Fibroblast of pulmonary artery (primary cell): ENCODE measurements at regions not wholly inside any gene's neighbourhood (a gene's known extent, or its start where the extent isn't known, plus 50 kb on each side); places are given as distances from the start of the nearest gene placed in this dataset.

Source experiments
- DNase-seq: peaks from one replicate; pipeline ENCODE4 v3.0.0-alpha.2; 2010; ENCODE audit warnings: low read depth
- H3K4me3 ChIP-seq: replicated peaks from 2 replicates; pipeline ENCODE4 v1.5.1; 2011; ENCODE audit warnings: low read depth, mild to moderate bottlenecking, control low read depth, low read length, moderate library complexity
- TF ChIP-seq, protein P1 (sequence below): IDR thresholded peaks from 2 replicates; pipeline ENCODE4 v1.5.1; 2011; ENCODE audit warnings: mild to moderate bottlenecking, control low read depth, low read length, inconsistent platforms; ENCODE audit errors: missing control alignments

DNA sequence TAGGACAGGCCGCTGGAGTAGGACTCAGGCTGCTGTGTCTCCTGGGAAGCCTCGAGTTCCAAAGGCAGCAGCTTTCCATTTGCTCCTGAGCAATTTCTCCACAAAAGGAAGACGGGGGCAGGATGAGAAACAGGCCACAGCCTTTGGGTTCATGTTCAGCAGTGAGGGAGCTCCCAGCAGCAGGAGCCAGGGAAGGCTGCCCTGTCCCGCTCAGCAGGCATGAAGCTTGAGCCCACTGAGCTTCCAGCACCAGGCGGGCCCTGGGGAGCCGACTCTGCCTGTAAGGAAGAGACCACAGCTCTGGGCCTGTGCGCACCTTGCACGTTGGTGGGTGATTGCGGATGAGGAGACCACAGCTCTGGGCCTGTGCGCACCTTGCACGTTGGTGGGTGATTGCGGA, 527.2 kb downstream of the TCERG1L start:
- TF ChIP-seq, protein P1, sequence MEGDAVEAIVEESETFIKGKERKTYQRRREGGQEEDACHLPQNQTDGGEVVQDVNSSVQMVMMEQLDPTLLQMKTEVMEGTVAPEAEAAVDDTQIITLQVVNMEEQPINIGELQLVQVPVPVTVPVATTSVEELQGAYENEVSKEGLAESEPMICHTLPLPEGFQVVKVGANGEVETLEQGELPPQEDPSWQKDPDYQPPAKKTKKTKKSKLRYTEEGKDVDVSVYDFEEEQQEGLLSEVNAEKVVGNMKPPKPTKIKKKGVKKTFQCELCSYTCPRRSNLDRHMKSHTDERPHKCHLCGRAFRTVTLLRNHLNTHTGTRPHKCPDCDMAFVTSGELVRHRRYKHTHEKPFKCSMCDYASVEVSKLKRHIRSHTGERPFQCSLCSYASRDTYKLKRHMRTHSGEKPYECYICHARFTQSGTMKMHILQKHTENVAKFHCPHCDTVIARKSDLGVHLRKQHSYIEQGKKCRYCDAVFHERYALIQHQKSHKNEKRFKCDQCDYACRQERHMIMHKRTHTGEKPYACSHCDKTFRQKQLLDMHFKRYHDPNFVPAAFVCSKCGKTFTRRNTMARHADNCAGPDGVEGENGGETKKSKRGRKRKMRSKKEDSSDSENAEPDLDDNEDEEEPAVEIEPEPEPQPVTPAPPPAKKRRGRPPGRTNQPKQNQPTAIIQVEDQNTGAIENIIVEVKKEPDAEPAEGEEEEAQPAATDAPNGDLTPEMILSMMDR, result no peak
- no peak for DNase-seq

DNA sequence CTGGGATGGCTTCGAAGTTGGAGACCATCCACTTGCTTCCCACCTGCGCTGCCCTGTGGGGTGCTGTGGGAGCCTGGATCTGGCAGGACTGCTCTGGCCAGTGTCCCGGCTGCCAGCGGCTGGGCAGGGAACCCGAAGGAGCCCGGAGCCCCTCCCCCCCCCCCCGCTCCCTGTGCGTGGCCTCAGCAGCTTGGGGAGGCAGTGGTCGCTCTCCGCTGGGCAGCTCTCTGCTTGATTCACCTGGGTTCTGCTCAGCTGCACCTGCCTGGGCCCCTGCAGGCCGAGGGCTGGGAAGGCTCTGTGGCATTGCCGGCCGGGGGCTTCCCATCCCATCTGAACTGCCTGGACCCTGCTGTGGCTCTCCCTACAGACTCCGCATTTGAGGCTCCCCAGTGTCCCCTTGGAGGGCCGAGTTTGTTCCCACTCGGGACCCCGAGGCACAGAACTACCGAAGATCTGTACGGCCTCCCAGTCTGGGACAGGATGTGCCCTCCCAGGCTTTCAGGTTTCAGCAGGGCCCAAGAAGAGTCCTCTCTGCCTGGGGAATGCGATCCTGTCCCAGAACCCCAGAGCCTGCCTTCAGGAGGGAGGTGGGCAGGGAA, 525.1 kb downstream of the TCERG1L start:
- no peak overlapping the region for H3K4me3 ChIP-seq
- DNase-seq, result no peak
- TF ChIP-seq, protein P1, result no peak

More for the DNA sequence above, 527.2 kb downstream of the TCERG1L start:
- no peak overlapping the region for H3K4me3 ChIP-seq

GRCh38 chr10:130787243-130787642, 524.3 kb downstream of the TCERG1L start:
- TF ChIP-seq, protein P1, result no peak
- H3K4me3 ChIP-seq, result no peak overlapping the region
- DNase-seq, result no peak

- DNase-seq, result no peak
- no peak overlapping the region for H3K4me3 ChIP-seq
- TF ChIP-seq, protein P1, result no peak
These were observed 523.7 kb downstream of the TCERG1L start for GRCh38 chr10:130787821-130788220.

DNA sequence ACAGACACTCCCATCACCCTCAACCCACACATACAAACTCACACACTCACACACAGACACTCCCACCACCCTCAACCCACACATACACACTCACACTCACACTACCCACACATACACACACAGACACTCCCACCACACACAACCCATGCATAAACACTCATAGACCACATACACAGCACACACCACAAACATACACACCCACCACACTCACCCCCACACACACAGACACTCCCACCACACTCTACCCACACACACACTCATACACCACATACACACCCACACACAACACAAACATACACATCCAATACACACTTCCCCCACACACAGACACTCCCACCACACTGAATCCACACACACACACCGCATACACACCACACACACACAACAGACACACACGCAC, 521.2 kb downstream of the TCERG1L start:
- TF ChIP-seq, protein P1, result no peak
- DNase-seq, result no peak
- no peak overlapping the region for H3K4me3 ChIP-seq

GRCh38 chr10:130792096-130792845, 519.2 kb downstream of the TCERG1L start:
- TF ChIP-seq, protein P1, result no peak
- no peak overlapping the region for H3K4me3 ChIP-seq
- DNase-seq, result no peak
